Activated T-cell treated with anti-CD3 and anti-CD28 coated beads for 24 hours (primary cell): ENCODE measurements at regions not wholly inside any gene's neighbourhood (a gene's known extent, or its start where the extent isn't known, plus 50 kb on each side); places are given as distances from the start of the nearest gene placed in this dataset.
A peak's percentile ranks its signal among the peaks of the same experiment; 100 is the strongest.
"Not testable (repeated sequence)": the region's sequence is repeated elsewhere in the genome, so short reads cannot be mapped to it uniquely, and the experiment has no call there.

Experiments
- DNase-seq: peaks from one replicate; pipeline ENCODE4 v3.0.0-alpha.2; 2020; ENCODE audit warnings: low read depth

DNA sequence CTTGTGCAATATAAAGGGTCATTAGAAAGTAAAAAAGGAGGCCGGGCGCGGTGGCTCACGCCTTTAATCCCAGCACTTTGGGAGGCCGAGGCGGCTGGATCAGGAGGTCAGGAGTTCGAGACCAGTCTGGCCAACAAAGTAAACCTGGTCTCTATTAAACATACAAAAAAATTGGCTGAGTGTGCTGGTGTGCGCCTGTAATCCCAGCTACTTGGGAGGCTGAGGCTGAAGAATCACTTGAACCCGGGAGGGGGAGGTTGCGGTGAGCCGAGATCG, 102.8 kb upstream of the TMPRSS2 start:
- not testable (repeated sequence) for DNase-seq

DNA sequence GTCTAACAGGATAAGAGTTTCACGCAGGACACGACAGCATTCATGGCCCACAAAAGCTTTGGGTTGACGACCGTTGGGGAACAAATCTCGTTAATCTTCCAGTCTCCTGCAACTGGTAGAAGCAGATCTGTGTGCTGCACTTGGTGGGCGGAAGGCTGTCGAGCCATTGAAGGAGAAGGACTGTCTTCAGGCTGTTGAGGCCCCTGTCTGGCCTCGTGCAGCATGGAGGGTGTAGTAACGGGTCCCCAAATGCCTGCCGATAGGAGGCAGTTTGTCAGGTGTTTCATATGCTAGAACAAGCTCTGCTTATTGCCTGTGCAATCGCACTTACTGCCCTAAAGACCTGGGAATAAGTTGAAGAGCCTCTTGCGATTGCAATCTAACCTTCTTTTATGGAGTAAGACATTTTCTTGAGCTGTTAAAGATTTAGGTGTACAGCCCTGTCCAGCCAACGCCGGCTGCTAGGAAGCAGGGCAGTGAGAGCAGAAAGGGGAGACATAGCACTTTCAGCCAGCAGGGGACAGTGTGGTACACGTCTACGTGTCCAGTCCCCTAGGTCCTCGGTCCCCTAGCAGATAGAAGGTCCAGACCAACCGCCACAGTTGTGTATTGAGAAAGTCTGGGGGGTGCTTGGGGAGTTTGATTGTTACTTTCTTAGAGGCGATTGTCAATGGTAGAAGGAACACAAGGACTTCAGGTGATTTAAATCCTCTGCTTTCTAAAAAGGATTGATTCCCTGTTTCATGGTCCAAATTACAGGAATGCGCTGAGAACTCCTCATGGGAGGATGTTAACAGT, 102.3 kb upstream of the TMPRSS2 start:
- peak; percentile 6 for DNase-seq

DNA sequence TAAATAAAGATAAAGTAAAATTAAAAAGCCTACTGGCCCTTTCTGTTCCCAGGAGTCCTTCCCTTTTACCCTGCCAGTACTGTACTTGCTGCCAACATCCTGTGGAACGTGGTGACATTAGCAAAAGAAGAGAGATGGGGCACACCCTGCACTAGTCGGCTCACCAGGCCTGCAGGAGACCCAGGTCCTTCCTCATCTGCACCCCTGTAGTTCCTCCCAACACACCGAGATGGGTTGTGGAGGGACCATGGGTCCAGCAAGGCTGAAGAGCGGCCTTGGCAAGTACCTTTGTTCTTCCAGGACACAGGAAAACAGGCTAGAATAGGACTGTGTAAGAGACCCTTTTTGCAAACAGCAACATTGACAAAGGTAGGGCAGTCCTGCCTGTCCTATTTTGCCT, 98.7 kb upstream of the TMPRSS2 start:
- no peak for DNase-seq

DNA sequence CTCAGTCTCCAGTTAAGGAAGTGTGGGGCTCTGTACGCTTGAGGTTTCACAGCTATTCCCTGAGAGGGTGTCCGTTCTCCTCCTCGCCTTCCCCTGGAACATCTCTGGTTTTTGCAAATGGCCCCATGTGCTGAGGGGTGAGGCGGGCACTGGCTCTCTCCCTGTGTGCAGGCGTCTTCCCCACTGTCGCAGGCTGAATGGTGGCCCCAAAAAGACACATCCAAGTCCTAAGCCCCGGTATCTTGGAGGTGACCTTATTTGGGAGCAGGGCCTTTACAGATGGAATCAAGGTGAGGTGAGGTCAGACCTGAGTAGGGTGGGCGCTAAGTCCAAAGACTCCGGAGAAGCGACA, 98.0 kb upstream of the TMPRSS2 start:
- no peak for DNase-seq

DNA sequence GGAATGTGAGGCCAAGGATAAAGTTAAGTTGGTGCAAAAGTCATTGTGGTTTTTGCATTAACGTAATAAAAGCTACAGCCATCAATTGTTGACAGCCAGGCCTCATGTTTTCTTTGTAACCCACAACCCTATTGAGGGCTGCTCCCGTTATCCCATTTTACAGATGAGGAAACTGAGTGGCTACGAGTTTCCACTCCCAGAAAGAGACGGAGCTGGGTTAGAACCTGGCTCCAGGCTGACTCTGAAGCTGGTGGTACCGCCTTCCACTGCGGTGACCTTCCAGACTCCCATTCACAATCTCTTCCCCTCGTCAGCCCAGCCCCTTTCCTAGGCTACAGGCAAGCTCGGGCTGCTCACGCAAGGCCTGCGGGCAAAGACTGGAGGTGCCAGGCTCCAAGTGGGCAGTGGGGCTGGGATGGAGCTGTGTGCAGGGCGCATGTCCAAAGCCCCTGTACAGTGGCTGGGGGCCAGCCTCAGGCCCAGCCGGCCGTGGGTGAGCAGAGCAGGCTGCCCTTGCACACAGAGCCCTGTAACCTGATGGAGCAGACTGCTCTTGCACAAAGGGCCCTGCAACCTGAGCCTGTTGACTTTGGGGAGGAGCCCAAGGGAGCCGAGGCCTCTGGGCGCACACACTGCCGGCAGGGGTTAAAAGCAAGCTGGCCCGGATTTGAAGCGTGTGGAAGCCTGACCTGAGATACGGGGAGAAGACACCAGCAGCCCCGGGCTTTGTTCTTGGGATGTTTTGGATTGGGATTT, 97.4 kb upstream of the TMPRSS2 start:
- DNase-seq, result no peak

DNA sequence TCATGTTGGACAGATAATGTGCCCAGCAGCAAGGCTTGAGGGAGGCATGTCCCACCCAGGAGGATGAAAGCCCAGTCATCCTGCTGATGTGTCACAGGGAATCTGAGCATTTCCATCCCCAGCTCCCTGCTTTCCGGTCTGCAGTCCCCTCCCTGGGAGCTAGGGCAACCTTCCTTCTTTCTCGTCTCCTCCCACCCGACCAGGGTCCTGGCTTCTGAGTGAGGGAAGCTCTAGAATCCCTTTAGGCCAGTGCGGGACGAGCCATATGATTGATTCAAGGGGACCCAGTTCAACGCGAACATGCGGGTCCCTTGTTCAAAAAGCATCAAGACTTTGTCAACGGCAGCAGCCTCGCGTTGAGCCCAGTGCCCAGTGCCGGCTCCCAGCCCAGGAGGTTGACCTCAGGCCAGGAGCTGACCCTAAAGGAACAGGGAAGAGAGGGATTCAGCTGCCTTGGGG, 96.7 kb upstream of the TMPRSS2 start:
- DNase-seq, result no peak

DNA sequence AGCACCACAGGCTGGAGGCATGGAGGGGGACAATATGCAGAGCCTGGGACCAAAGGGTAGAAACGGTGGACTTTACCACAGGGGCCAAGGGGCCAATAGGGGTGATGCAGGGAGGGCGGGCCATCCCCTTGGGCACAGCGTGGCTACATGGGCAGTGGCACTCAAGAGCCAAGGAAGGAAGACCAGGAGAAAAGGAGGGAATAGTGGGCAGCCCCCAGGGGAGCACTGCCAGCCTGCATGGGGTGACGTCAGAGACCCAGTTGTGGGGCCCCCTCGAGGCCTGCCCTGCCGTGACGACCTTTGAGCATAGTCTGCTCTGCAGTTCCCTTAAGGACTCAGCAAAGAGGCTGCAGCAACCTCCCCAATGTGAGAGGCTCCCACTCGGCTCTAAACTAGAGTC, 95.5 kb upstream of the TMPRSS2 start:
- no peak for DNase-seq

DNA sequence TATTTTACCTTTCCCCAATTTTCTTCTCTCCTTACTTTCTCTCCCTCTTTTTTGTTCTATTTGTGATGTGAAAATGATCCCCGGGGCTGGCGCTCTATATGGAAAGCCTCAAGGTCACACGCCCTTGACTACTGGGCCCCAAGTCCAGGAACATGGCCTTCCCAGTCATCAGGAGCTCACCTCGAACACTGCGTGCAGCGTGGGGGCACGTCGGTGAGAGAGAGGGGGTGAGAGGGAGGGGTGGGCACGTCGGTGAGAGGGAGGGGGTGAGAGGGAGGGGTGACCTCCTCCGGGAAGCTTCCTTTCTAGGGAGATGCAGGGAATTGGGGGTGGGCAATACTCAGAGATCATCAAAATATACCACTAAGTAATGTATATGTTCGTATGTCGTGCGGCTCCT, 94.6 kb upstream of the TMPRSS2 start:
- no peak for DNase-seq

DNA sequence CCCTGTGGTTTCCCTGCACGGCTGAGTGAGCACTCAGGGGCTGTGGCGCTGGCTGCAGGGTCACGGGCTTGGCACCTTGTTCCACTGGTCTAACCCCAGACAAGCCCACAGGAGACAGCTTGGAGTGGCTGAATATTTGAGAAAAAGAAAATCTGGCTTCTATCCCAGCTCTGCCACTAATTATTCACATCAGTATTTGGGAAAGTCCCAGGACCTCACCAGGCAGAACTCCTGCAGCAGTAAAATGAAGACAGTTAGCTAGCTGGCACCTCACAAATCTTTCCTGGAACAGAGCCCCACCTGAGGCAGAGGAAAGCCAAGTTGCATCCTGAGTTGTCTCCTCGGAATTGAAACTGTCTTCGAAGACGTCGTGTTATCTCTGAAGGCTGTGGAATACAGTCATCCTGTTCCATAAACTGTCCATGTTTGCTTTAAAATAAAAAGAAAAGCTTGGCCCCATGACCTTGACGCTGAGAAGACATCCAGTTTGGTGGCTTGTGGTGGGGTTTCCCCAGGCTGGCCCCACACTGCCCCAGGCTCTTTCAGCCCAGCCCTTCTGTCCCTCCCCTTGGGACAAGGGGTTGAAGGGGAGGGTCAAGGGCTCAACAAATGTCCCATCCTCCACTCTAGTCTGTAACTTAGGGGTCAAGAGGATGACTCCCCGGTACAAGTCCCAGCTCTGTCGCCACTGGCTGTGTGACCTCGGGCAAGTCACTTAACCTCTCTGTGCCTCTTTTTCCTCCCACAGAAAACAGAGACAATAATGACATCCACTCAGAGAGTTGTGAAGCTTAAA, 93.8 kb upstream of the TMPRSS2 start:
- DNase-seq, result no peak

DNA sequence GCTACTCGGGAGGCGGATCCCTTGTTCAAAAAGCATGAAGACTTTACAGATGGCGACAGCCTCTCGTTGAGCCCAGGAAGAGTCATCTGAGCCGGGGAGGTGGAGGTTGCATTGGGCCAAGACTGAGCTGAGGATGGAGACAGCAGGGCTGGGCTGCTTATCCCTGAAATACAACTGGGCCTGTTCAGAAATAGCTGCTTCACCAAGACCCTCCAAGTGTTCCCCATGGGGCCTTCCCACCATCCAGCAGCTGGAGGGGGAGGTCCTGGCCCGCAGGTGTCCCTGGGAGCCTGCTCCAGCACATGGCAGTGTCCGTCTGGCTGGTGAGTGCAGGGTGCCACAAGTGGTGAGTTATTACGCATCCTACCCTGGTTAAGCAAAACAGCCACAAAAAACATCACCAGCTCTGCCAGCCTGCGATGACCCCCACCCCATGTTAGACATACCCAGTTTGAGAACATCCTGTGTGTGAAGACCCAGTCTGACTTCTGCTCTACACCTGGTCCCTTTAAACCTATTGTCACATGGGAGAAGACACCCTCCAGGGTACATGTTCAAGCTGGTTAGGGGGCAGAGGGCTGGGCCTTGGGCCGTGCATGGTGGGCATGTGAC, 93.1 kb upstream of the TMPRSS2 start:
- DNase-seq, result no peak

DNA sequence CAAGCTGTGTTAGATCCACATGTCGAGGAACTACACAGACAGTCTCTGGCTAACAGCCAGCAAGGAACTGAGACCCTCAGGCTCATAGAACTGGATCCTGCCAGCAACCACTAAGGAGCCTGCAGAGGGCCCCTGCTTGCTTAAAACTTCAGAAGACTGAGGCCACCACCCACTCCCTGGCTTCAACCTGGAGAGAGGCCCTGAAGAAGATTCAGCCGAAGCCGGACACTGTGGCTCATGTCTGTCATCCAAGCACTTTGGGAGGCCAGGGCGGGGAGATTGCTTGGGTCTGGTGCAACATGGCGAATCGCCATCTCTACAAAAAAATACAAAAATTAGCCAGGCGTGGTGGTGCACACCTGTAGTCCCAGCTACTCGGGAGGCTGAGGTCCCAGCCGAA, 92.6 kb upstream of the TMPRSS2 start:
- no peak for DNase-seq

DNA sequence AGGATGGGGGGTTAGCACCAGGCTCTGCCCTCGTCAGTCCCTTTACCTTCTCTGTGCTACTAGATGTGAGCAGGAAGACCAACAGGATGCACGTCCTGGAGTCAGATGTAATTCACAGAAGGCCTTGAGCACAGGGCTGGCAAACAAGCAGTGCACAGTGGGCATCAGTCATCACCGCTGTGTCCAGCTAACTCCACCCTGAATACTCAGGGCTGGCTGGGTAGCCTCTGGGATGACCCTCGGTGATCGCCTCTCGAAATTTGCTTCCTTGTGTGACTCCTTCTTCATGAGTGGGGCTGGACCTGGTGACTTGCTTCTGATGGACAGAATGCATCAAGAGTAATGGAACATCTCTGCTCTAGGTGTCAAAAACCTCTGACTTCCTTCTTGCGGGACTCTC, 92.2 kb upstream of the TMPRSS2 start:
- no peak for DNase-seq

DNA sequence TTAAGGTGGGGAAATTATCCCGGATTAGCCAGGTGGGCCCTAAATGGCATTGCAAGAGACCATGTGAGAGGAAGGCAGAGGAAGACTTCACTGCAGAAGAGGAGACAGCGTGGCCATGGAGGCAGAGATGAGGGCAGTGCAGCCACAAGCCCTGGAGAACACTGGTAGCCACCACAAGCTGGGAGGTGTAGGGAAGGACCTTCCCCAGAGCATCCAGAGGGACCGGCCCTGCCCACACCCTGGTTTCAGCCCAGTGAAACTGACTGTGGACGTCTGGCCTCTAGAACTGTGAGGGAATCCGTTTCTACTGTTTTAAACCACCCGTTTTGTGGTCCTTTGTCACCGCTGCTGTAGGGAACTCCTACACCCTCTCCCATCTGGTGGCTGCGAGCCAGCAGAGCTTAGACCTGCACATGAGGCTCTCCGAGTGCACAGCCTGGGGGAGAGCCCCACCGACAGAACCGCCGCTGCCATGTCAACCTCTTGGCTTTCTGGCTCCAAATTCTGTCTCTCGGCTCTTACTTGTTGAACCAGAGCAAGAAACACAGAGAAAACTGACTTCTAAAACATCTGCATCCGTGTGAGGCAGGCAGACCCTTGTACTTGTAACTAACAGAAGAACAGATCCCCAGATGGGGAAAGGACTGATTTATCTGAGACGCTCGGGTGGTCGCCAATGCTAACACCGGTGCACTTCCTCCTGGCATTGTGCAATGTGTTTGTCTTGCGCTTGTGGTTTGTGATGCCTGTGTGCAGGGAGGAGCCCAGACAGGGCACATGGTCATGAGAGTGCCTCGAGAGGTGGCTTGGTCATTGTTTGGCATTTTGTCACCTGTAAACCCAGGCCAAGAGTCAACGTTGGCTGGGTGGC, 90.8 kb upstream of the TMPRSS2 start:
- no peak for DNase-seq

DNA sequence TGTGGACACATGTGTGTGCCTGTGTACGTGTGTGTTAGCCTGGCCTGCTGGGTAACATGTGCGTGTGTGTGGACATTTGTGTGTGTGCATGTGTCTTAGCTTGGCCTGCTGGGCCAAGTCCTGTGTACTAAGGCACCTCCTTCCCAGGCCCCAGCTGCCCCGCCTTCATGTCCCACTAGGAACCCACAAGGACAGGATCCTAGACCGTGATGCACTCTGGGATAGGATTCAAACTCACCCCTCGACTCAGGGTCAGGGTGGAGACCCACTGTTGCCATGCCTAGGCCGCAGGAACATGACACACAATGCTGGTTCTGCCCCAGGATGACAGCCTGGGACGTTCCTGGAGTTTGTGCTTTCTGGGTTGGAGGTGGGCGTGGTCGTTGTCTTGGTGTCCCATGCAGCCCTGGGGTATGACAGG, 89.9 kb upstream of the TMPRSS2 start:
- DNase-seq, result no peak

DNA sequence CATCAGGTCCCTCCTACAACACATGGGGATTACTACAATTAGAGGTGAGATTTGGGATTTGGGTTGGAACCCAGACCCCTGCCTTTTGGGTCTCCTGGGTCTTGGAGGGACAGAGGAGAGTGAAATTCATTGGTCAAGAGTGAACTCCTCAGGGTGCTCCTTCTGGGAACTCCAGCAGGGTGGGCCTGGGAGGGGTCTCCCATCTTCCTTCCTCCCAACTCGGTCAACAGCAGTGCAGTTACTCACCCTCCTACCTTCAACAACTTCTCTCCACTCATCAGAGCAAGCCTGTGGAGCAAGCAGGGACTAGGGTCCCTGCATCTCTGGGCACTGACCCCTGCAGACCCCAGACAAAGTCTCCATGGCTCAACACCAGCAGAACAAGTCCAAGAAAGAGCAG, 89.3 kb upstream of the TMPRSS2 start:
- no peak for DNase-seq

DNA sequence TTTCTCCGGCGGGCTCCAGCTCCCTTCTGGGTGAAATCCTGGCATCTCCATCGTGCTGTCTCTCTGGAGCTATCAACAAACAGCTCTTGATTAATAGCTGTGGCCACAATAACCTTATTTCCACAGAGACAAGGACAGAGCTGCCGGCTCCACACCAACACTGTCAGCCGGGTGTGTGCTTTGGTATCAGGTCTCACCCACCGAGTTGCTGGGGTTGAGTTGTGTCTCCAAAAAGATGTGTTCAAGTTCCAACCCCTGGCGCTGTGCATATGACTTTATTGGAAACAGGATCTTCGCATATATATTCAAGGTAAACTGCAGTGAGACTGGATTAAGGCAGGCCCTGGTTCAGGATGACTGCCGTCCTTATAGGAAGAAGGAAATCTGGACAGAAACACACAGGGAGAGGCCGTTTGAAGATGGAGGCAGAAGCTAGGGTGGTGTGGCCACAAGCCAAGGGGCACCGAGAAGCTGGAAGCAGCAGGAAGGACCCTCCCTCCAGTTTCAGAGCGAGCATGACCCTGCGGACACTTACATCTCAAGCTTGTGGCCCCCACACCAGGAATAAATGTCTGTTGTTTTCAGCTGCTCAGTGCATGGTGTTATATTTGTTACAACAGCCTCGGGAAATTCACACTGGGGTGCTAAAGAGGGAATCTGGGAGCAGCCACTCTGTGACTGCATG, 88.4 kb upstream of the TMPRSS2 start:
- no peak for DNase-seq

DNA sequence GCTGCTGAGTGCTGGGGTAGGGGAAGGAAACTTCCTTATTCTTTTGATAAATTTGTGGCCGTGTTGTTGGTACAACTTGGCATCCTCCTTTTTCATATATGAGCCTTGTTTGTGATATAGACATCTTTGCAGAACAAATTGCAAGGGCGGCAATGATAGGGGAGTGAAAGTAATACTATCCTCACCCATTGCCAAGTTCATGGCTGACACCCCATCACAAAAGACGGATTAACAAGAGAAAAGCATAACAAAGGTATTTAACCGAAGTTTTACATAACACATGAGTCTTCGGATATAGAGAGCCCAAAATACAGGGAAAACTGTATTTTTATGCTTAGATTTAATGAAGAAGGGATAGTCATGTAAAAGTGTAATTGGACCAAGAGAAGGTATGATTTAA, 86.3 kb upstream of the TMPRSS2 start:
- DNase-seq, result no peak

DNA sequence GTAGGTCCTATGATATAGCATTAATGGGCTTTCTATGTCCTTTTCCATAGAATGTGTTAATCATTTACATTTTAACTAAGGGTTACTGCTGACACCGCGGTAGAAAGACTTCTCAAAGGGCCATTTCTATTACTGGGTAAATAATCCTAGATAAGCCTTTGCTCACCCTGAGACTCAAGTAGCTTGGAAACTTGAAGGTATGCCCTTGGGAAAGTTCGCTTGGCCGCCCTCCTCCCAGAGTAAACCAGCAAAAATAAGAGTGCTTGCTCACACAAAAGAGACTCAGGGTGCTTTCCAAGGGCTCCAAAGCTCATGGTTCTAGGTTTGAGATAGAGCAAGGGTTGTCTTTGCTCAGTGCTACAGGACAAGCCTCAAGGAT, 85.8 kb upstream of the TMPRSS2 start:
- DNase-seq, result no peak

DNA sequence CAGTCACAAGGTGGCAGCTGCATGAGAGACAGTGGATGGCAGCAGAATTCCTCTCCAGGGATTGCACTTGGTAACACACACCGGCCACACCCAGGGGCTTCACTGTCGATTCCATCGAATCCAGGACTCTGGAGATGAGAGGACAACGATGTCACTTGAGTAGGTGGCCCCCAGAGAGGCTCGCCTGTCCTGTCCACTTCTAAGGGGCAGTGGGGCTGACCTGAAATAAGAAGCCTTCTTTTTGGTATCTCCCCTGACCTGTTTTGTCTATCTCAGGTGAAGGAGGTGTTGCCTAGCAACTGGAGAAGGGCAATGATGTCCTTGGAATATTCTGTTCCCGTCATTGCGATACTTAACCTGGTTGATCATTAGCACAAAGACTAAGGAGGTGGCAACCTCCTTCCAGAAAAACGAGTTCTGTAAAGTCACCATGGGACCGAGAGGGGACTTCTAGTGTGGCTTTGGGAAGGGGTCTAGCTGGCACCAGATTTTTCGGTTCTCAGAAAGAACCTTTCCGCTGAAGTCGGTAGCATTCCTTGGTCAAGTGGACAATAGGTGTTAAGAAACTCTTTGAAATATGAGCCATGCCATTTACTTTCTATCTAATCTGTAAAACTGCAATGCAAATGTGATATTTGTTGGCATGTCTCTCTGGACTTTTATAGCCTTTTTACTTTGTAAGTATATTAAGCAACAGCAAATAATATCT, 85.2 kb upstream of the TMPRSS2 start:
- DNase-seq, result no peak

DNA sequence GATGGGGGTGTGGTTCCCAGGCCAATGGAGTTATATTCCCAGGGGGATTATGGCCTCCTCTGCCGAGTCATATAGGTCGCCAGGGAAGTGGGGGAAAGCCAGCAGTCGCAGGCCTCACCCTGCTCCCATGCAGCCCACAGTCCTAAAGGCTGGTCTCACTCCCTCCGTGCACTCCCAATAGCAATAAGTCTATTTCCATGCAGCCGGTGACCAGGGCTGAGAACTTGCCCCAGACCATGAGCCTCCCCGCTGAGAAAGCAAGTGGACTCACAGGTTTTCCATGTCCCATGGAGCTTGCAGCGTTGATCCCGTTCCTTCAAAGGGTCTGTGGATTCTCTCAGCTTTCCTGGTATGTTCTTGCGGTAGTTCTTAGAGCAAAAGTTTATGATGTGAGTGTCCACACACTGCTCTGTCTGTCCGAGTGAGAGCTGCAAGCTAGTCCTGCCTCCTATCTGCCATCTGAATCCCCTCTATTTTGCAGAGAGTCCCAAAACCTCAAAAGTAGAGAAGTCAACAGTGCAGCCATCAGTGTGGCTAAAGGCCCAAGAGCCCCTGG, 81.7 kb upstream of the TMPRSS2 start:
- no peak for DNase-seq
